ENCODE measurements at regions not wholly inside any gene's neighbourhood (a gene's known extent, or its start where the extent isn't known, plus 50 kb on each side); places are given as distances from the start of the nearest gene placed in this dataset.

- no peak for DNase-seq
These were observed 240.2 kb downstream of the CYP26B1 start for GRCh38 chr2:71907503-71907902.

- DNase-seq, result no peak
These were observed 241.2 kb downstream of the CYP26B1 start for GRCh38 chr2:71906357-71906973.

GRCh38 chr2:71905205-71905604 is 242.5 kb downstream of the CYP26B1 start:
- DNase-seq, result no peak

GRCh38 chr2:71903841-71904240 is 243.8 kb downstream of the CYP26B1 start:
- no peak for DNase-seq

GRCh38 chr2:71901466-71901865 is 246.2 kb downstream of the CYP26B1 start:
- no peak for DNase-seq

GRCh38 chr2:71898851-71899681 is 248.6 kb downstream of the CYP26B1 start:
- no peak for DNase-seq

GRCh38 chr2:71898375-71898774 is 249.3 kb downstream of the CYP26B1 start:
- DNase-seq, result no peak

- no peak for DNase-seq
These were observed 249.8 kb downstream of the CYP26B1 start for GRCh38 chr2:71897836-71898235.

- DNase-seq, result no peak
These were observed 250.6 kb downstream of the CYP26B1 start for GRCh38 chr2:71897137-71897480.

- DNase-seq, result no peak
These were observed 251.1 kb downstream of the CYP26B1 start for GRCh38 chr2:71896385-71897136.

- no peak for DNase-seq
These were observed 252.1 kb downstream of the CYP26B1 start for GRCh38 chr2:71895320-71896161.

GRCh38 chr2:71894261-71894660 is 253.4 kb downstream of the CYP26B1 start:
- DNase-seq, result no peak

- DNase-seq, result no peak
These were observed 254.0 kb downstream of the CYP26B1 start for GRCh38 chr2:71893646-71894045.

GRCh38 chr2:71892896-71893295 is 254.8 kb downstream of the CYP26B1 start:
- DNase-seq, result no peak

- DNase-seq, result no peak
These were observed 255.3 kb downstream of the CYP26B1 start for GRCh38 chr2:71892423-71892730.

- no peak for DNase-seq
These were observed 255.8 kb downstream of the CYP26B1 start for GRCh38 chr2:71891719-71892422.

- no peak for DNase-seq
These were observed 256.5 kb downstream of the CYP26B1 start for GRCh38 chr2:71891155-71891554.

- no peak for DNase-seq
These were observed 257.6 kb downstream of the CYP26B1 start for GRCh38 chr2:71889759-71890684.

GRCh38 chr2:71888751-71889445 is 258.8 kb downstream of the CYP26B1 start:
- no peak for DNase-seq

- DNase-seq, result no peak
These were observed 260.5 kb downstream of the CYP26B1 start for GRCh38 chr2:71887196-71887595.

- no peak for DNase-seq
These were observed 261.4 kb downstream of the CYP26B1 start for GRCh38 chr2:71886241-71886640.

Data from DMS153 (cell line).